ENCODE measurements at regions not wholly inside any gene's neighbourhood (a gene's known extent, or its start where the extent isn't known, plus 50 kb on each side); places are given as distances from the start of the nearest gene placed in this dataset.

- TF ChIP-seq EZH2 (IDR thresholded peaks at IDR 0.05; ENCODE audit: borderline replicate concordance, low read depth, low read length, severe bottlenecking): no peak
- TF ChIP-seq CTCF (IDR thresholded peaks at IDR 0.05; ENCODE audit: borderline replicate concordance, extremely low read depth, low read length, poor library complexity, severe bottlenecking): no peak
Measured at GRCh38 chr6:77245026-77245425, 218.3 kb downstream of the HTR1B start.

Data from DND-41 (cell line).